HUES64 (cell line): ENCODE measurements at regions not wholly inside any gene's neighbourhood (a gene's known extent, or its start where the extent isn't known, plus 50 kb on each side); places are given as distances from the start of the nearest gene placed in this dataset.

Experiments used
- H3K27ac ChIP-seq: 2 replicates; pipeline ENCODE4 v1.7.0; 2013; ENCODE audit warnings: low read depth, low read length, inconsistent platforms
- H3K27me3 ChIP-seq: 2 replicates; pipeline ENCODE4 v1.6.1; 2013; ENCODE audit warnings: mild to moderate bottlenecking, low read length; ENCODE audit not compliant: insufficient read depth
- H3K36me3 ChIP-seq: 2 replicates; pipeline ENCODE4 v1.6.1; 2013; ENCODE audit warnings: mild to moderate bottlenecking, low read length; ENCODE audit not compliant: insufficient read depth
- H3K4me1 ChIP-seq: 2 replicates; pipeline ENCODE4 v1.6.1; 2013; ENCODE audit warnings: mild to moderate bottlenecking, low read length, moderate library complexity; ENCODE audit not compliant: insufficient read depth
- H3K4me3 ChIP-seq: 2 replicates; pipeline ENCODE4 v1.5.1; 2013; ENCODE audit warnings: mild to moderate bottlenecking, low read length, moderate library complexity
- H3K9ac ChIP-seq: 2 replicates; pipeline ENCODE4 v1.6.1; 2013; ENCODE audit warnings: mild to moderate bottlenecking, low read depth, low read length
- H3K9me3 ChIP-seq: 2 replicates; pipeline ENCODE4 v1.6.1; 2013; ENCODE audit warnings: low read depth, low read length; ENCODE audit not compliant: insufficient read depth
- WGBS: fragments of 150-250, 120-280 bp; methylation state at CpG from one replicate; pipeline ENCODE4 v1.1.7; 2013; ENCODE audit warnings: missing lambda C conversion rate; 5-methylcytosine and 5-hydroxymethylcytosine counted together

DNA sequence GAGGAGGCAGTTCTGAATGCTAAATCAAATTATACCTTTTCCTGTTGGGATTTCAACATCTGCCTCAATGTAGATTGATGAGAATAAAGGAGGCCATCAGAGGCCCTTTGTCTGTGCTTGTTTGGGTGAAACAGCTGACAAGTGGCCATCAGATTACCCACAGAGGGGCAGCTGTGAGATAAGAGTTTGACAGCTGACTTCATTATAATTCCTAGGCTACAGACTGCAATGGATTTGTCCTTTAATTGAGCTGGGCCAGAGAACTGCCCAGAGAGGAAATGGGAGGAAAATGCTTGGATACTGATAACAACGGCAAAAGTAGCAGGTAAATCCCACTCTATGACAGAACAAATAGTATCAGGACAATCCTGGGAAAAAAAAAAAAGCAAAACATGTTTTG, 649.4 kb downstream of the HDGFL1 start:
- peaks cover 7% of the 10 kb centered on the region; the same call in 1 of the 2 replicates for H3K4me1 ChIP-seq
- no peaks in the 10 kb centered on the region for H3K9me3 ChIP-seq
- 0% methylated on average over 1 of the region's 1 CpG for WGBS
- no peaks in the 10 kb centered on the region for H3K36me3 ChIP-seq
- no peak overlapping the region for H3K4me3 ChIP-seq
- no peaks in the 10 kb centered on the region for H3K27me3 ChIP-seq
- no peak overlapping the region for H3K27ac ChIP-seq
- no peak overlapping the region for H3K9ac ChIP-seq

DNA sequence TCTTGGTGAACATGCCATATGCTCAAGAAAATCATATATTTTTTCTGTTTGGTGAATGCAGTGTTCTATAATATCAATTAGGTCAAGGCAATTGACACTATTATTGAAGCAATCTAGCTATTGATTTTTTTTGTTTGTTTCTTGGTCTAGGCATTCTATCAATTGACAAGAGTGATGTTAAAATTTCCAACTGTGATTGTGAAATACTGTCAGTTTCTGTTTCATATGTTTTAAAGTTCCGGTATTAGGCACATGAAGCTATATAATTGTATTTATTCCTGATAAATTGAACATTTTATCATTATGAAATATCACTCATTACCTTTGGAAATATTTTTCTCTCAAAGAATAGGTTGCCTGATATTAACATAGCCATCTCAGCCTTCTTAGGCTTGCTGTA, 653.4 kb downstream of the HDGFL1 start:
- no CpG with 5 or more reads among the region's 1 CpG for WGBS
- H3K36me3 ChIP-seq = no peaks in the 10 kb centered on the region
- no peak overlapping the region for H3K9ac ChIP-seq
- H3K27ac ChIP-seq = no peak overlapping the region
- peaks cover 7% of the 10 kb centered on the region; the same call in 1 of the 2 replicates for H3K4me1 ChIP-seq
- H3K4me3 ChIP-seq = no peak overlapping the region
- no peaks in the 10 kb centered on the region for H3K27me3 ChIP-seq
- no peaks in the 10 kb centered on the region for H3K9me3 ChIP-seq

DNA sequence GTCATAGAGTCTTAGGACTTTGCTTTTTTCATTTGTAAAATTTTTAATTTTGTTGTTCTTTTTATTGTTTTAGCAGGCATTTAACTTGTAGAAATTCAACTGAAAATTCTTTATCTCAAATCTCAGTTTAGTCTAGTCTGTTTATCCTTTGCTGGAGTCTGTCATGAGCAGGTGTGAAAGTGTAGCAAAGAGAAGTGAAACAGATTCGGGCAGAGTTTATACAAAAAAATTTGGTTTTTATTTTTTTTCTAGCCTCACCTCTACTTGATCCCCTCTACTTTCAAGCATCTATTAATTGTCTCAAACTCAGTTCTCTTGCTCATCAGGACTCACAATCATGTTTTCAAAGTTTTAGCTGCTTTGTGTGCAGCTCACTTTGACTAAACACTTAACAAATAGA, 655.2 kb downstream of the HDGFL1 start:
- H3K27ac ChIP-seq = no peak overlapping the region
- H3K4me3 ChIP-seq = no peak overlapping the region
- no peaks in the 10 kb centered on the region for H3K27me3 ChIP-seq
- H3K4me1 ChIP-seq = no peaks in the 10 kb centered on the region
- H3K9ac ChIP-seq = no peak overlapping the region
- H3K36me3 ChIP-seq = no peaks in the 10 kb centered on the region
- no peaks in the 10 kb centered on the region for H3K9me3 ChIP-seq
- 82% methylated on average over 1 of the region's 1 CpG for WGBS

DNA sequence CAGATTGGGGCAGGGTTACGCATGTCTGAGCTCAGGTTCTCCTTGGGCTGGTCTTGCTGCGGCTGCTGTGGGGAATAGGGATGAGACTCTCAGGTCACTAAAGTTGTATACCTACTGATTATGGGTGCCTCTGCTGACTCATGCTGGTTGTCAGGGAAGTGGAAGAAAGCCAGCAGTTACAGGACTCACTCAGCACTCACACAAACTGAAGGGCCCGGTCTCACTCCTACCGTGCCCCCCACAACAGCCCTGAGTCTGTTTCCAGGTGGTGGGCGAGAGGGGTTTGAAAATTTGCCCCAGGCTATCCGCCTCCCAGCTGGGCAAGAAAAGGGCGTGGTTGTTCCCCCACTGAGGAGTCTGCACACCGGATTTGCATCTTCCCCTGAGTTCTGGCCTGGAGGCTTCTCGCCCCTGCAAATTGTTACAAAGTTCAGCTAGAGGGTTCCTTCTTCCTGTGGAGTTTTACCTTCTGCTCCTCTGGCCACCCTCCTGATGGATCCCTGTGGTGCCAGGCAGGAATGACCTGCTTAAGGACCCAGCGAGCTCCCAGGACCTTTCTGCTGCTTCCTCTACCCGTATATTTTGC, 659.2 kb downstream of the HDGFL1 start:
- WGBS = 91% methylated on average over 11 of the region's 11 CpGs
- no peak overlapping the region for H3K9ac ChIP-seq

DNA sequence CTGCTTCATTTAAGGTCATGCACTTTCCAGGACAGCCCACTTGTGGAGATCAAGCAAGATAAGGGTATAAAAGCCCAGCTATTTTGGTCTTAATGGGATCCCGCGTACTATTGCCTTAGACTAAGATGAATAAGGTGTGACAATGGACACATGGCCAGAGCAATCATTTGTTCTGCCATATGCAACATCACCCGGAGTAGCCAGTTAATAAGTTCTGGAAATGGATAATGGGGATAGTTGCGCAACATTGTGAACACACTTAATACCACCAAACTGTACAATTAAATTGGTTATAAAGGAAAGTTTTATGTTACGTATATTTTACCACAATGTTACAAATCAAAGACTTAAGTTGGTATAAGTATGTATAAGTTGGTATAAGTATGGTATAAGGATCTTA, 674.5 kb downstream of the HDGFL1 start:
- no peaks in the 10 kb centered on the region for H3K4me1 ChIP-seq
- H3K27me3 ChIP-seq = no peaks in the 10 kb centered on the region
- WGBS = 97% methylated on average over 3 of the region's 5 CpGs
- no peak overlapping the region for H3K9ac ChIP-seq
- no peaks in the 10 kb centered on the region for H3K36me3 ChIP-seq
- H3K4me3 ChIP-seq = no peak overlapping the region
- H3K27ac ChIP-seq = no peak overlapping the region
- no peaks in the 10 kb centered on the region for H3K9me3 ChIP-seq

More for the DNA sequence above, 659.2 kb downstream of the HDGFL1 start:
- no peak overlapping the region for H3K27ac ChIP-seq
- no peaks in the 10 kb centered on the region for H3K27me3 ChIP-seq
- no peak overlapping the region for H3K4me3 ChIP-seq
- H3K36me3 ChIP-seq = no peaks in the 10 kb centered on the region
- H3K9me3 ChIP-seq = no peaks in the 10 kb centered on the region
- no peaks in the 10 kb centered on the region for H3K4me1 ChIP-seq

DNA sequence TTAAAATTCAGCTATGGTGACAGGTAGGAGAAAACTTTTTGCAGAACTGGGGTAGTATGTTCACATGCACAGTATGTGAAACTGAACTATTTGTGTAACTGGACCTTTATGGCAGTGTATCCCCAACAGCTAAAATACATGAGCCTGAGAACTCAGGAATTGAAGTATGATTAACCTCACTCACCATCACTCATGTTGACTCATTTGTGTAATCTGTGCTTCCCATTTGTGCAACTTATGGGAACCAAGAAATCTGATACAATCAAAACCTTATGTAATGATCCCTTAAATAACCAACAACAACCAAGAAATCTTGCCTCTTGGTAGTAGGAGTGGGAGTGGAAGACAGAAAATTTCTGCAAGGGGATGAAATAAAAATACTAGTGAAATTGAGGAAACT, 674.9 kb downstream of the HDGFL1 start:
- Histone ChIP-seq H3K4me3 (no peak overlapping the region), H3K9ac (no peak overlapping the region), H3K9me3 (no peaks in the 10 kb centered on the region)

DNA sequence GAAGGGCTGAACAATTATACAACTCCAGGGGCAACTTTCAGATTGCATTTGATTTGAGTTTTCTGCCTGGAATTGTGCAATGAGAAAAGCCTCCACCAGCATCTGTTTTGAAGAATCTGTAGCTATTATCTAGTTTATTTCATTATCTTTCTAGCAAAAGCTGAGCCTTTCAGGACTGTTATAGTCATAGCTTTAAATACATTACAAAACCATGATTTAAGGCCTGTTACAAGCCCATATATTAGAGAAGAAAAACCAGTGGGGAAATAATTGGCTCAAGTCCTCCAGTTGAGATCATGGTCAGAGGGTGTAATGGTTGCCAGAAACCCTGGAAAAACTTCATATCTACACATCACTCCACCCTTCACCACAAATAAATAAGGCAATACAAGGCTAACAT, 676.2 kb downstream of the HDGFL1 start:
- Histone ChIP-seq H3K36me3 (no peaks in the 10 kb centered on the region), H3K4me1 (no peaks in the 10 kb centered on the region), H3K27ac (no peak overlapping the region), H3K9me3 (no peaks in the 10 kb centered on the region), H3K9ac (no peak overlapping the region), H3K4me3 (no peak overlapping the region), H3K27me3 (no peaks in the 10 kb centered on the region)

More for the DNA sequence above, 674.9 kb downstream of the HDGFL1 start:
- no peaks in the 10 kb centered on the region for H3K36me3 ChIP-seq
- no peak overlapping the region for H3K27ac ChIP-seq
- H3K27me3 ChIP-seq = no peaks in the 10 kb centered on the region
- no peaks in the 10 kb centered on the region for H3K4me1 ChIP-seq

DNA sequence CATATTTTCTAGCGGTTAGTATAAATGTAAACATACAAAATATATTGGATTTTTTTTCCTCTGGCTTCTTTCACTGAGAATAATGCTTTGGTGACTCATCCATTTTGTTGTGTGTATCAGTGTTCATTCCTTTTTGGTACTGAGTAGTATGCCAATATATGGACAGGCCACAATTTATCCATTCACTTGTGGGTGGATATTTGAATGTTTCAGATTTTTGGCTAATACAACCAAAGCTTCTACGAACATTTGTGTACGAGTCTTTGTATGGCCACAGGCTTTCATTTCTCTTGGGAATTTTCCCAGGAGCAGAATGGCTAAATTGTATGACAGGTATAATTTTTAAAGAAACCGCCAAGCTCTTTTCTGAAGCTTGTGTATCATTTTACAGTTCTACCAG, 677.5 kb downstream of the HDGFL1 start:
- Histone ChIP-seq H3K4me3 (no peak overlapping the region), H3K9me3 (no peaks in the 10 kb centered on the region), H3K27me3 (no peaks in the 10 kb centered on the region), H3K4me1 (no peaks in the 10 kb centered on the region), H3K36me3 (no peaks in the 10 kb centered on the region), H3K9ac (no peak overlapping the region), H3K27ac (no peak overlapping the region)
- WGBS = 98% methylated on average over 3 of the region's 4 CpGs

DNA sequence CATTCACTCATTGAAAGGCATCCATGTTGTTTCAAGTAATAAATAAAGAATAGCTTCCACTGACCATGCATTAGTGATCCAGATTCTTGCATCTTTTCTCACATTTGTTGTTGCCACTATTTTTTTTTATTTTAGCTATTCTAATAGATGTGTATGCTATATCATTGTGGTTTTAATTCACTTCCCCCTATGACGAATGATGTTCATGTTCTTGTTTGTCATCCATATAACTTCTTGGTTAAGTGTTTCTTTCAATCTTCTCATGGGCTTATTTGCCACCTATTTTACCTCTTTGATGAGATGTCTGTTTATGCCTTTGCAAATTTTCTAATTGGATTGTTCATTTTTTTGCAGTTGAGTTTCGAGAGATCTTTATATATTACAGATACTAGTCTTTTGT, 681.2 kb downstream of the HDGFL1 start:
- no peaks in the 10 kb centered on the region for H3K9me3 ChIP-seq
- no peak overlapping the region for H3K27ac ChIP-seq
- no peak overlapping the region for H3K4me3 ChIP-seq
- WGBS = no CpG with 5 or more reads among the region's 2 CpGs
- H3K4me1 ChIP-seq = no peaks in the 10 kb centered on the region
- no peaks in the 10 kb centered on the region for H3K36me3 ChIP-seq
- H3K27me3 ChIP-seq = no peaks in the 10 kb centered on the region
- no peak overlapping the region for H3K9ac ChIP-seq

DNA sequence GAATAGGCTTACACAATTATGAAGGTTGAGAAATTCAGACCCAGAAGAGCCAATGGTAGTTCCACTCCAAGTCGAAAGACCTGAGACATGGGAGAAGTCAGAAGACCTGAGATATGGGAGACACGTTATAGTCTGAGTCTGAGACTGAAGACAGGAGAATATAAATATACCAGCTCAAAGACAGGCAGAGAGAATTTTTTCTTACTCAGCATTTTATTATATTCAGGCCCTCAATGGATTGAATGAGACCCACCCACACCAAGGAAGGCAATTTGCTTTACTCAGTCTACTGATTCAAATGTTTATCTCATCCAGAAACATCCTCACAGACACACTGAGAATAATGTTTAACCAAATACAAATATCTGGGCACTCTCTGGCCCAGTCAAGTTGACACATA, 693.5 kb downstream of the HDGFL1 start:
- no peak overlapping the region for H3K9ac ChIP-seq

DNA sequence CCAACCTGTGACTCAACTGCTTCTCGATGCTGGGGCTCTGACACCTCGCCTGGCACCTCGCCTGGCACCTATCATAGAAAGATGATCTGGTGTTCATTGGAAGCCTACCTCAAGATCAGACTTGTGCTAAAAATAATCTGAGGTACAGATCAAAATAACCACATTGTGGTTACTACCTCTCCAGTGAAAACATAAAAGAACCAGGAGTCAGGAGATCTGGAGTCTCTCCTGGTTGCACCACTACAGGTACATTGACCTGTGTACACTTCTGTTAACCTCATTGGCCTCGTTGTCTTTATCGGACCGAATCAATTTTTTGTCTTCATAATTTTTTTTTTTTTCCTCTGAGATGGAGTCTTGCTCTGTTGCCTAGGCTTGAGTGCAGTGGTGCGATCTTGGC, 695.9 kb downstream of the HDGFL1 start:
- H3K4me3 ChIP-seq = no peak overlapping the region
- no peaks in the 10 kb centered on the region for H3K36me3 ChIP-seq
- H3K4me1 ChIP-seq = no peaks in the 10 kb centered on the region
- no peak overlapping the region for H3K9ac ChIP-seq
- H3K27me3 ChIP-seq = no peaks in the 10 kb centered on the region
- 96% methylated on average over 7 of the region's 7 CpGs for WGBS
- H3K9me3 ChIP-seq = peaks cover 15% of the 10 kb centered on the region
- no peak overlapping the region for H3K27ac ChIP-seq

More for the DNA sequence above, 693.5 kb downstream of the HDGFL1 start:
- Histone ChIP-seq H3K4me3 (no peak overlapping the region), H3K27me3 (no peaks in the 10 kb centered on the region), H3K9me3 (peaks cover 20% of the 10 kb centered on the region), H3K36me3 (no peaks in the 10 kb centered on the region), H3K4me1 (no peaks in the 10 kb centered on the region), H3K27ac (no peak overlapping the region)
- WGBS = 91% methylated on average over 2 of the region's 2 CpGs

DNA sequence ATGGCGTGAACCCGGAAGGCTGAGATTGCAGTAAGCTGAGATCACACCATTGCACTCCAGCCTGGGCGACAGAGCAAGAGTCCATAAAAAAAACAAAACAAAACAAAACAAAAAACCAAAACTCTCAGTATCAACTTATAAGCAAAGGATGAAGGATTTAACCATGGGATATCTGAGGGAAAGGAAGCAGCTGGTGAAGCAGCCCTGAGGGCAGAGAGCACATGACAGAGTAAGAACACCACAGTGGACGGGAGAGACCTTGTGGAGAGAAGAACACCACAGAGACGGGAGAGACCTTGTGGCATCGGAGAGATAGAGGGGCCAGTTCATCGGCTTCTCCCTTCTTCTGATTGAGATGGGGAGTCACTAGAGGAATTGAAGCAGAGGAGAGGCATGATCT, 697.2 kb downstream of the HDGFL1 start:
- no peaks in the 10 kb centered on the region for H3K4me1 ChIP-seq
- no peak overlapping the region for H3K9ac ChIP-seq
- H3K27me3 ChIP-seq = no peaks in the 10 kb centered on the region
- no peak overlapping the region for H3K4me3 ChIP-seq
- H3K9me3 ChIP-seq = peaks cover 5% of the 10 kb centered on the region; the same call in 1 of the 2 replicates
- 95% methylated on average over 7 of the region's 7 CpGs for WGBS
- no peaks in the 10 kb centered on the region for H3K36me3 ChIP-seq
- no peak overlapping the region for H3K27ac ChIP-seq
